ENCODE measurements at regions not wholly inside any gene's neighbourhood (a gene's known extent, or its start where the extent isn't known, plus 50 kb on each side); places are given as distances from the start of the nearest gene placed in this dataset.

- TF ChIP-seq CTCF (IDR thresholded peaks at IDR 0.05) (no peak), POLR2A (IDR thresholded peaks at IDR 0.05) (no peak)
Observed at GRCh38 chr18:24799720-24800119, 339.3 kb downstream of the HRH4 start.

Data from uterus (tissue), 2 donors.